ENCODE measurements at regions not wholly inside any gene's neighbourhood (a gene's known extent, or its start where the extent isn't known, plus 50 kb on each side); places are given as distances from the start of the nearest gene placed in this dataset.

DNA sequence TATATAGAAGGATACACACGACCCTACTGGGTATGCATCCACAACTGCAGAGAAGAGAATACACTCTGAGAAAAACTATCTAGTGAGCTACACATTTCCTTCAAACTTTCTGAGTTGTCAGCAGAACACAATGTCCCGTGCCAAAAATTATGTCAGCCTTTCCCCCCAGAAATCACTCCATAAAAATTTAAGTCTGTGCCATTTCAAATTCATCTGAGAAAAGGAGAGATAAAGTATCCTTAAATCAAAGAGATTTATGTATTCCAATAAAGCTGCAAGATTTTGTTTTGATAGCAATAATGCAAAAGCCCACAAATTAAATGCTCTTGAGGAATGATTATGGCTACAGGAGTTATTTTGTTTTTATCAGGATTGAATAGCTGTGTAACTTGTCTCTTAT, 760.1 kb downstream of the CDH11 start:
- Histone ChIP-seq H3K27ac (no peak overlapping the region), H3K9me3 (no peaks in the 10 kb centered on the region), H3K36me3 (no peaks in the 10 kb centered on the region), H3K4me3 (no peak overlapping the region), H3K27me3 (no peaks in the 10 kb centered on the region), H3K4me1 (no peaks in the 10 kb centered on the region)
- TF ChIP-seq POLR2AphosphoS5 (IDR thresholded peaks at IDR 0.05; ENCODE audit: insufficient read depth in 1 of 2, low read depth in 1 of 2): no peak
- DNase-seq (ENCODE audit: extremely low spot score in 2 of 2): no peak
- intact Hi-C loops (cut with DNase I): no loop called here

DNA sequence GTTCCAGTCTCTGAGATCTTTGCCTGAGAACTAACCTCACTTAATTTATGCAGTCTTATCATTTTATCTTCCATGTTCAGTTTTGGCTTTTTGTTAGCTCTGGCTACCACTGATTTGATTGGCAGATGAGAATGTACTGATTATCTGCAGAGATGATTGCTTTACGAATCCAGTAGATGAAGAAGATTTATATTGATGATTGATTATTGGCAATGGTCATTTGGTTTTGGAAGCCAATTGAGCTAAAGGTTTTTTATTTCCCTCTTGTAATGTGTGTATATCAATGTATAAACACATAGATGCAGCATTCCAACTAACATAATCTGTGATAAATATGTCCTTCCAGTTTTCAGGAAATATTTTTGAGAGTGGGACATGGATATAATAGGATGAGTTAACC, 763.6 kb downstream of the CDH11 start:
- H3K27me3 ChIP-seq: no peaks in the 10 kb centered on the region
- H3K4me1 ChIP-seq: no peaks in the 10 kb centered on the region
- no peaks in the 10 kb centered on the region for H3K36me3 ChIP-seq
- no peak for DNase-seq (ENCODE audit: extremely low spot score in 2 of 2)
- H3K4me3 ChIP-seq: no peak overlapping the region
- intact Hi-C loops (cut with DNase I): no loop called here
- H3K27ac ChIP-seq: no peak overlapping the region
- H3K9me3 ChIP-seq: no peaks in the 10 kb centered on the region
- TF ChIP-seq POLR2A (IDR thresholded peaks at IDR 0.05) (no peak), POLR2AphosphoS5 (IDR thresholded peaks at IDR 0.05; ENCODE audit: insufficient read depth in 1 of 2, low read depth in 1 of 2) (no peak)
- TF ChIP-seq, protein P1, sequence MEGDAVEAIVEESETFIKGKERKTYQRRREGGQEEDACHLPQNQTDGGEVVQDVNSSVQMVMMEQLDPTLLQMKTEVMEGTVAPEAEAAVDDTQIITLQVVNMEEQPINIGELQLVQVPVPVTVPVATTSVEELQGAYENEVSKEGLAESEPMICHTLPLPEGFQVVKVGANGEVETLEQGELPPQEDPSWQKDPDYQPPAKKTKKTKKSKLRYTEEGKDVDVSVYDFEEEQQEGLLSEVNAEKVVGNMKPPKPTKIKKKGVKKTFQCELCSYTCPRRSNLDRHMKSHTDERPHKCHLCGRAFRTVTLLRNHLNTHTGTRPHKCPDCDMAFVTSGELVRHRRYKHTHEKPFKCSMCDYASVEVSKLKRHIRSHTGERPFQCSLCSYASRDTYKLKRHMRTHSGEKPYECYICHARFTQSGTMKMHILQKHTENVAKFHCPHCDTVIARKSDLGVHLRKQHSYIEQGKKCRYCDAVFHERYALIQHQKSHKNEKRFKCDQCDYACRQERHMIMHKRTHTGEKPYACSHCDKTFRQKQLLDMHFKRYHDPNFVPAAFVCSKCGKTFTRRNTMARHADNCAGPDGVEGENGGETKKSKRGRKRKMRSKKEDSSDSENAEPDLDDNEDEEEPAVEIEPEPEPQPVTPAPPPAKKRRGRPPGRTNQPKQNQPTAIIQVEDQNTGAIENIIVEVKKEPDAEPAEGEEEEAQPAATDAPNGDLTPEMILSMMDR (IDR thresholded peaks at IDR 0.05): no peak

GRCh38 chr16:64356267-64356666, 765.6 kb downstream of the CDH11 start:
- TF ChIP-seq POLR2A (IDR thresholded peaks at IDR 0.05) (no peak), POLR2AphosphoS5 (IDR thresholded peaks at IDR 0.05; ENCODE audit: insufficient read depth in 1 of 2, low read depth in 1 of 2) (no peak)
- TF ChIP-seq, protein P1 (IDR thresholded peaks at IDR 0.05): no peak
- intact Hi-C loops (cut with DNase I): no loop called here
- no peak overlapping the region for H3K4me3 ChIP-seq
- no peaks in the 10 kb centered on the region for H3K4me1 ChIP-seq
- no peak for DNase-seq (ENCODE audit: extremely low spot score in 2 of 2)
- no peak overlapping the region for H3K27ac ChIP-seq
- no peaks in the 10 kb centered on the region for H3K36me3 ChIP-seq
- H3K9me3 ChIP-seq: no peaks in the 10 kb centered on the region
- H3K27me3 ChIP-seq: no peaks in the 10 kb centered on the region

DNA sequence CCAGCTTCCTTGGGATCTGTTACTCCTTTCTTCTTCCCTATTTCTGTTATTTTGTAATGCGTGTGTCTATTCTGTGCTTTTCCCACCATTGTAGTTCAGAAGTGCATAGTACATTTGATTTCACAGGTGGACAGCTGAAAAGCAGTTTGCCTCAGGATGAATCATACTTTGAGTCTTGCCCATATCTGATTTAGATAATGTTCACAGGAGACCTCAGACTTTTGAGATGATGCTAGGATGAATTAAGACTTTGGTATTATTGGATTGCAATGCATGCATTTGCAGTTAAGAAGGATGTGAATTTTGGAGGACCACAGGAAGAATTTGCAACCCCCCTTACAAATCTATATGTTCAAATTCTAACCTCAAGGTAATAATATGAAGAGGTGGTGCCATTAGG, 769.6 kb downstream of the CDH11 start:
- no peak for TF ChIP-seq POLR2AphosphoS5 (IDR thresholded peaks at IDR 0.05; ENCODE audit: insufficient read depth in 1 of 2, low read depth in 1 of 2)
- no peaks in the 10 kb centered on the region for H3K27me3 ChIP-seq
- no peak for DNase-seq (ENCODE audit: extremely low spot score in 2 of 2)
- H3K9me3 ChIP-seq: no peaks in the 10 kb centered on the region
- H3K4me3 ChIP-seq: no peak overlapping the region
- intact Hi-C loops (cut with DNase I): no loop called here
- no peak overlapping the region for H3K27ac ChIP-seq
- H3K4me1 ChIP-seq: no peaks in the 10 kb centered on the region
- H3K36me3 ChIP-seq: no peaks in the 10 kb centered on the region

DNA sequence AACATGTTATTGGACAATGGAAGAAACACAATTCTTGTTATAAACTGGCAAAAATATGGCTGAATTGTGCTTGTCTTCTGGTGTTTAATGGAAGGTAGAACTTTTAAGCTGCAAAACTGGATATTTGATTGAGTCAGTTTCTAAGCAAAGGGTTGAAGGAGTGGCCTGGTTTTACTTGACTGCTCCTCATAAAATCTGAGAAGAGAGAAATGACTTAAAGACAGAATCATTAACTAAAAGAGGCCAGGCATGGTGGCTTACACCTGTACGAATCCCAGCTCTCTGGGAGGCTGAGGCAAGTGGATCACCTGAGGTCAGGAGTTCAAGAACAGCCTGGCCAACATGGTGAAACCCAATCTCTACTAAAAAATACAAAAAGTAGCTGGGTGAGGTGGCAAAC, 770.7 kb downstream of the CDH11 start:
- intact Hi-C loops (cut with DNase I): no loop called here
- Histone ChIP-seq H3K27me3 (no peaks in the 10 kb centered on the region), H3K27ac (no peak overlapping the region), H3K4me3 (no peak overlapping the region), H3K9me3 (no peaks in the 10 kb centered on the region), H3K4me1 (no peaks in the 10 kb centered on the region), H3K36me3 (no peaks in the 10 kb centered on the region)
- DNase-seq (ENCODE audit: extremely low spot score in 2 of 2): no peak
- TF ChIP-seq, protein P1 (IDR thresholded peaks at IDR 0.05): no peak
- TF ChIP-seq POLR2A (IDR thresholded peaks at IDR 0.05): no peak
- no peak for TF ChIP-seq POLR2AphosphoS5 (IDR thresholded peaks at IDR 0.05; ENCODE audit: insufficient read depth in 1 of 2, low read depth in 1 of 2)

DNA sequence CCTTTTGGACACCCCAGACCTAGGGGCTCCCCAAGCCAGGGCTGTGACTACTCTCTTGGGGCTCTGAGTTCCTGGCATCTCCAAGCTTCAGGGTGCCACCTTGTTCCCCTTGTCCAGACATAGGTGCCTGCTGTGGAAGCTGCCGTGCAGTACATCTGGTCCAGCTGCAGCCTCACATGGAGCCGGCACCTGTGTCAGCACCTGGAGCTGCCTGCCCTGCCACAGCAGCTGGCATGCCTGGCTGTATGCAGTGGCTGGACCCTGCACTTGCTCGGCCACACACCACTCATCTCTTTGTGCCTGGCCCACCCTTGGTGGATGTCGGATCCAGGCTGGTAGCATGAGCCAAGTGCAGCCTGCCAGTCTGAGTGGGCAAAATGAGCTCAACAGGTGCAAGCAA, 775.8 kb downstream of the CDH11 start:
- Histone ChIP-seq H3K36me3 (no peaks in the 10 kb centered on the region), H3K9me3 (no peaks in the 10 kb centered on the region), H3K4me1 (no peaks in the 10 kb centered on the region), H3K27me3 (no peaks in the 10 kb centered on the region), H3K4me3 (no peak overlapping the region), H3K27ac (no peak overlapping the region)
- TF ChIP-seq, protein P1 (IDR thresholded peaks at IDR 0.05): no peak
- no peak for TF ChIP-seq POLR2AphosphoS5 (IDR thresholded peaks at IDR 0.05; ENCODE audit: insufficient read depth in 1 of 2, low read depth in 1 of 2)
- TF ChIP-seq POLR2A (IDR thresholded peaks at IDR 0.05): no peak
- intact Hi-C loops (cut with DNase I): no loop called here
- DNase-seq (ENCODE audit: extremely low spot score in 2 of 2): no peak

Data from vagina (tissue), 2 donors.